ENCODE measurements at regions not wholly inside any gene's neighbourhood (a gene's known extent, or its start where the extent isn't known, plus 50 kb on each side); places are given as distances from the start of the nearest gene placed in this dataset.
A peak's percentile ranks its signal among the peaks of the same experiment; 100 is the strongest.

GRCh38 chr15:39360452-39360851, 220.4 kb upstream of the THBS1 start:
- H3K9me2 ChIP-seq = no peaks in the 10 kb centered on the region
- no peaks in the 10 kb centered on the region for H3K9me3 ChIP-seq
- H3K4me1 ChIP-seq (ENCODE audit: control insufficient read depth in 1 of 2, insufficient read depth in 2 of 2, low read depth in 1 of 2, low read length in 1 of 2) = peaks cover 8 to 14% of the 10 kb centered on the region in 2 experiments; a peak in 3 of 4 replicates
- no peaks in the 10 kb centered on the region for H4K20me1 ChIP-seq (ENCODE audit: insufficient read depth)
- H3K36me3 ChIP-seq (replicated peaks in 1 of 2; ENCODE audit: control insufficient read depth in 1 of 2, insufficient read depth in 2 of 2, low read length in 1 of 2) = no peaks in the 10 kb centered on the region
- ChIA-PET CTCF (no interaction called here), POLR2A (no interaction called here)
- H3K27ac ChIP-seq (ENCODE audit: low read depth in 2 of 2, low read length in 1 of 2) = peak overlapping the region in 1 of 2 experiments; percentile 10; a peak in 1 of 4 replicates
- DNase-seq = no peak
- 69% methylated on average over 2 of the region's 2 CpGs for WGBS (ENCODE audit: low lambda C conversion rate)
- H2AFZ ChIP-seq (ENCODE audit: low read depth) = no peak overlapping the region
- H3K79me2 ChIP-seq (ENCODE audit: insufficient read depth) = no peaks in the 10 kb centered on the region
- no peak overlapping the region for H3K4me3 ChIP-seq (ENCODE audit: low read depth in 2 of 2, low read length in 1 of 2)
- H3K27me3 ChIP-seq (ENCODE audit: insufficient read depth) = no peaks in the 10 kb centered on the region
- H3F3A ChIP-seq (replicated peaks; ENCODE audit: insufficient read depth) = peaks cover 20% of the 10 kb centered on the region
- no peak overlapping the region for H3K4me2 ChIP-seq
- TF ChIP-seq GATA2 (CRISPR knock-in tag; IDR thresholded peaks at IDR 0.05) = no peak
- TF ChIP-seq RFX5 (IDR thresholded peaks at IDR 0.05; ENCODE audit: low read length) = no peak
- TF ChIP-seq SMC3 (IDR thresholded peaks at IDR 0.05; ENCODE audit: low read depth, low read length) = no peak
- no peak for TF ChIP-seq USF1 (IDR thresholded peaks at IDR 0.05; ENCODE audit: borderline replicate concordance, low read depth)
- TF ChIP-seq EP300 (IDR thresholded peaks at IDR 0.05; ENCODE audit: borderline replicate concordance in 1 of 2, low read depth in 1 of 2, low read length in 1 of 2) = no peak
- no peak for TF ChIP-seq EZH2phosphoT487 (IDR thresholded peaks at IDR 0.05; ENCODE audit: borderline replicate concordance, low read depth)
- no peak for TF ChIP-seq POLR2AphosphoS5 (IDR thresholded peaks at IDR 0.05; ENCODE audit: low read depth, low read length)
- TF ChIP-seq IRF3 (IDR thresholded peaks at IDR 0.05; ENCODE audit: low read depth, low read length) = no peak
- TF ChIP-seq PBX3 (IDR thresholded peaks at IDR 0.05) = no peak
- TF ChIP-seq MEF2A (IDR thresholded peaks at IDR 0.05; ENCODE audit: borderline replicate concordance, low read depth) = no peak
- no peak for TF ChIP-seq TEAD4 (IDR thresholded peaks at IDR 0.05; ENCODE audit: borderline replicate concordance, insufficient read depth)
- TF ChIP-seq CHD2 (IDR thresholded peaks at IDR 0.05; ENCODE audit: low read length, partially characterized antibody) = no peak
- no peak for TF ChIP-seq MAX (IDR thresholded peaks at IDR 0.05; ENCODE audit: low read depth)
- TF ChIP-seq TAF1 (IDR thresholded peaks at IDR 0.05; ENCODE audit: borderline replicate concordance, low read depth, low read length) = no peak
- TF ChIP-seq ZBTB33 (IDR thresholded peaks at IDR 0.05; ENCODE audit: borderline replicate concordance, low read depth) = no peak
- H3K9ac ChIP-seq = no peak overlapping the region

All from SK-N-SH (cell line).